GM12878 (cell line): ENCODE measurements at regions not wholly inside any gene's neighbourhood (a gene's known extent, or its start where the extent isn't known, plus 50 kb on each side); places are given as distances from the start of the nearest gene placed in this dataset.

Experiments used
- ATAC-seq: fragments of 200-7000 bp; cut with Tn5 transposase; 3 replicates; pipeline ENCODE4 v1.9.1; 2020; ENCODE audit warnings: mild to moderate bottlenecking, moderate library complexity
- BruUV-seq: library from RNA; stranded (reverse); fragments of 400-500 nt; replicated peaks from 2 replicates; lab custom pipeline; 2021; lab: Mats Ljungman, UMichigan
- CTCF ChIA-PET: fragments of 300-600 bp; sonication (Branson Sonifier 250); formaldehyde crosslinking; extraction: SDS; loops from one replicate; lab custom pipeline; 2021; ENCODE audit warnings: inconsistent platforms; lab: Yijun Ruan, JAX
- POLR2A ChIA-PET: fragments of 350-600 bp; formaldehyde crosslinking; extraction: SDS; loops from one replicate; lab custom pipeline; 2021; ENCODE audit warnings: inconsistent platforms; lab: Charles Lee
- RAD21 ChIA-PET: fragments of 300-600 bp; sonication (Branson Sonifier 250); formaldehyde crosslinking; loops from one replicate; lab custom pipeline; 2023; ENCODE audit warnings: antibody characterized with exemption; ENCODE audit not compliant: unreplicated experiment; lab: Charles Lee
- SMC1A ChIA-PET: fragments of 300-600 bp; sonication (Branson Sonifier 250); formaldehyde crosslinking; loops from one replicate; lab custom pipeline; 2023; ENCODE audit not compliant: unreplicated experiment, uncharacterized antibody; lab: Charles Lee
- DNase-seq: peaks from one replicate; pipeline ENCODE4 v3.0.0-alpha.2; 2011; ENCODE audit warnings: low read depth, low spot score
- FAIRE-seq: peaks from 3 replicates; lab custom pipeline; 2011; peaks lifted over from hg19 to GRCh38; lab: Jason Lieb, UNC
- H2AFZ ChIP-seq: 2 replicates; pipeline ENCODE4 v1.6.0; 2011; ENCODE audit warnings: low read depth, low read length, control low read depth; ENCODE audit not compliant: control insufficient read depth
- H3K27ac ChIP-seq: 2 replicates; pipeline ENCODE4 v1.5.1; 2011; ENCODE audit warnings: control low read depth; ENCODE audit not compliant: control insufficient read depth, insufficient read depth
- H3K27me3 ChIP-seq, 2 experiments: replicated peaks in 1 of 2; 2 replicates each; pipeline versions ENCODE4 v1.6.0 to v1.6.1; 2011; ENCODE audit warnings: low read length in 1 of 2; ENCODE audit not compliant: control insufficient read depth in 2 of 2, insufficient read depth in 2 of 2
- H3K36me3 ChIP-seq, 2 experiments: 2 replicates each; pipeline ENCODE4 v1.5.1; 2011; ENCODE audit warnings: low read length in 1 of 2; ENCODE audit not compliant: control insufficient read depth in 2 of 2, insufficient read depth in 2 of 2
- H3K4me1 ChIP-seq: 2 replicates; pipeline ENCODE4 v1.6.1; 2011; ENCODE audit warnings: mild to moderate bottlenecking, low read length, moderate library complexity, mixed read lengths; ENCODE audit not compliant: control insufficient read depth, insufficient read depth
- H3K4me2 ChIP-seq: 2 replicates; pipeline ENCODE4 v1.6.0; 2011; ENCODE audit warnings: control low read depth; ENCODE audit not compliant: control insufficient read depth, insufficient read depth
- H3K4me3 ChIP-seq: fragments of 200-600 bp; sonication (generic); 2 replicates; pipeline ENCODE4 v1.5.1; 2016
- H3K79me2 ChIP-seq: 2 replicates; pipeline ENCODE4 v1.6.0; 2011; ENCODE audit warnings: low read length; ENCODE audit not compliant: control insufficient read depth, insufficient read depth
- H3K9ac ChIP-seq: 2 replicates; pipeline ENCODE4 v1.8.0; 2011; ENCODE audit warnings: low read length, control low read depth, mixed read lengths; ENCODE audit not compliant: control insufficient read depth, insufficient read depth
- H3K9me3 ChIP-seq: replicated peaks from 3 replicates; pipeline ENCODE4 v1.5.1; 2011; ENCODE audit warnings: mild to moderate bottlenecking, low read length; ENCODE audit not compliant: control insufficient read depth, insufficient read depth
- H4K20me1 ChIP-seq: 2 replicates; pipeline ENCODE4 v1.6.0; 2011; ENCODE audit not compliant: control insufficient read depth, insufficient read depth
- CBFB ChIP-seq: IDR thresholded peaks from 2 replicates; pipeline ENCODE4 v1.6.1; 2016; ENCODE audit warnings: antibody characterized with exemption, low read depth
- CREM ChIP-seq: IDR thresholded peaks from 2 replicates; pipeline ENCODE4 v1.6.1; 2014; ENCODE audit warnings: antibody characterized with exemption, low read depth
- EGR1 ChIP-seq, 2 experiments: IDR thresholded peaks; 1 replicate in 1 of 2; 2 replicates in 1 of 2; pipeline ENCODE4 v1.6.1; 2011 to 2012; ENCODE audit warnings: low read depth in 2 of 2, low read length in 2 of 2, borderline replicate concordance in 1 of 2, mild to moderate bottlenecking in 1 of 2, moderate library complexity in 1 of 2
- NFXL1 ChIP-seq: fragments of 450-650 bp; IDR thresholded peaks from 2 replicates; pipeline ENCODE4 v1.6.1; 2017; ENCODE audit warnings: antibody characterized with exemption, mild to moderate bottlenecking, borderline replicate concordance
- NRF1 ChIP-seq: conservative IDR thresholded peaks from 2 replicates; pipeline ENCODE4 v1.6.1; 2011; ENCODE audit warnings: mild to moderate bottlenecking, low read depth, low read length, improper control_type of control experiment
- POLR2AphosphoS5 ChIP-seq: IDR thresholded peaks from 2 replicates; pipeline ENCODE4 v1.6.1; 2011; ENCODE audit warnings: mild to moderate bottlenecking, low read length, inconsistent platforms
- RB1 ChIP-seq: fragments of 450-650 bp; formaldehyde crosslinking; IDR thresholded peaks from 2 replicates; pipeline ENCODE4 v1.6.1; 2017; ENCODE audit warnings: mild to moderate bottlenecking, borderline replicate concordance
- RELA ChIP-seq: fragments of 450-650 bp; IDR thresholded peaks from 2 replicates; pipeline ENCODE4 v1.8.0; 2014; ENCODE audit warnings: borderline replicate concordance; ENCODE audit not compliant: partially characterized antibody
- SMARCA5 ChIP-seq: fragments of 450-650 bp; IDR thresholded peaks from 2 replicates; pipeline ENCODE4 v1.6.1; 2017; ENCODE audit warnings: mild to moderate bottlenecking
- WRNIP1 ChIP-seq: IDR thresholded peaks from 2 replicates; pipeline ENCODE4 v1.6.1; 2011; ENCODE audit warnings: low read depth, low read length, improper control_type of control experiment, borderline replicate concordance
- ZNF274 ChIP-seq: IDR thresholded peaks from one replicate; pipeline ENCODE4 v1.8.0; 2011; ENCODE audit not compliant: insufficient read length, insufficient read depth
- WGBS: methylation state at CpG from one replicate; pipeline ENCODE4 v1.1.6; 2016; ENCODE audit warnings: low lambda C conversion rate; ENCODE audit not compliant: insufficient replicate concordance, insufficient coverage; ENCODE audit errors: missing lambda C conversion rate; 5-methylcytosine and 5-hydroxymethylcytosine counted together
- in situ Hi-C: fragments of 300-500 bp; cut with MboI; formaldehyde crosslinking; loops from 9 replicates; pipeline ENCODE4 v1.14.3; 2018; ENCODE audit warnings: mixed read lengths
- intact Hi-C: fragments of 100-400 bp; cut with micrococcal nuclease; formaldehyde crosslinking; loops from one replicate; pipeline ENCODE4 v1.14.2; 2022; ENCODE audit not compliant: unreplicated experiment
- TF ChIP-seq, protein P1 (sequence below): IDR thresholded peaks from 2 replicates; pipeline ENCODE4 v1.6.1; 2011; ENCODE audit warnings: low read depth, mild to moderate bottlenecking, low read length, moderate library complexity, borderline replicate concordance; ENCODE audit errors: extremely low read depth
- TF ChIP-seq, protein P2 (sequence below): fragments of 450-650 bp; IDR thresholded peaks from 2 replicates; pipeline ENCODE4 v1.6.1; 2017; ENCODE audit warnings: mild to moderate bottlenecking, low read depth, inconsistent platforms; ENCODE audit not compliant: poor library complexity, severe bottlenecking
- TF ChIP-seq, protein P3 (sequence below): fragments of 450-650 bp; IDR thresholded peaks from 2 replicates; pipeline ENCODE4 v1.6.1; 2014; ENCODE audit warnings: mild to moderate bottlenecking

DNA sequence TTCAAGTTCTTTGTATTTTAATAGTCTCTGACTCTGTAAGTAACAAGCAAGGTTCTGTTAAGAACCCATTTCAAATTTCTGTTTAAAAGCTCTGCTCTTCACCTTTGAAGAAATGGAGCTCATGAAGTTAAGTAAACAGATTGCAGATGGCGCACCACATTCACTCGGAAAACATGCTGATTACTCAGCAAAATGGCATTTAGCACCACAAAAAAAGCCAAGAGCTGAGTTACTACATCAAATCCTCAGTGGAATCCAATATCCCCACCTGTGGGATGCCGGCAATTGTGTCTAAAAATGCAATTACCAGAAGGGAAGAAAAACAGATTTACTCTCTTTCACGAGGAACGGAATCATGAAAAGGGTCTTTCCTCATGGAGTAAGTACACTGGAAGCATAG lies 758.0 kb downstream of the NTRK3 start:
- Histone ChIP-seq H3K9me3 (no peaks in the 10 kb centered on the region), H2AFZ (no peak overlapping the region), H3K79me2 (no peaks in the 10 kb centered on the region), H3K9ac (no peak overlapping the region), H3K36me3 (no peaks in the 10 kb centered on the region), H3K27ac (no peak overlapping the region), H3K27me3 (no peaks in the 10 kb centered on the region), H3K4me1 (no peaks in the 10 kb centered on the region), H4K20me1 (no peaks in the 10 kb centered on the region), H3K4me3 (no peak overlapping the region), H3K4me2 (no peak overlapping the region)
- 9% methylated on average over 5 of the region's 5 CpGs for WGBS
- ChIA-PET RAD21 (no interaction called here), SMC1A (no interaction called here), CTCF (no interaction called here), POLR2A (no interaction called here)
- no TSS peak for BruUV-seq
- TF ChIP-seq CBFB (no peak), EGR1 (IDR thresholded peaks at IDR 0.05; ENCODE audit: borderline replicate concordance in 1 of 2, low read depth in 2 of 2, low read length in 2 of 2) (no peak), NFXL1 (no peak), SMARCA5 (no peak)
- TF ChIP-seq, protein P1, sequence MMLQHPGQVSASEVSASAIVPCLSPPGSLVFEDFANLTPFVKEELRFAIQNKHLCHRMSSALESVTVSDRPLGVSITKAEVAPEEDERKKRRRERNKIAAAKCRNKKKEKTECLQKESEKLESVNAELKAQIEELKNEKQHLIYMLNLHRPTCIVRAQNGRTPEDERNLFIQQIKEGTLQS, result no peak
- intact Hi-C loops, result no loop called here
- no peak for FAIRE-seq
- no peak for DNase-seq
- in situ Hi-C loops, result no loop called here
- no peak for ATAC-seq

DNA sequence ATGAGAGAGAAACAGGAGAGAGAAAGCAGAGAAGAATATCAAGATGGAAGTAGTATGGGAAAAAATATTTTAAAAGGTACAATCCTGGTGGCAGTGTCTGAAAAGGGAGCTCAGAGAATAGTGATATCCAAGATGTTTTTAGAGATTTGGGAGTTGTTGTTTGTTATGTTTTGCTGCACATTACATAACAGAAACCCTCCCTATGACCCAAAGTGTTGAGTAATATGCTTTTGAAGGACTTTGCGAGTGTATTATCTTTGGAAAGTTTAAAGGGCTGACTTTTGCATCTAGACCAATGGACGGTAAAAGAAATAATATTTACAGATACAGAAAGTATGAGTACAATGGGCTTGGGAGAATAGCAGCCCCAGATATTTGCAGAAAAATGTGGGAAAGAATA lies 759.7 kb downstream of the NTRK3 start:
- ChIA-PET POLR2A (no interaction called here), RAD21 (no interaction called here), SMC1A (interaction anchor here (1.9 kb wide), 1 partner anchor 9 kb away, joined by 4 read pairs; no protein-coding TSS in a partner anchor), CTCF (no interaction called here)
- DNase-seq, result no peak
- no peaks in the 10 kb centered on the region for H4K20me1 ChIP-seq
- no peaks in the 10 kb centered on the region for H3K27me3 ChIP-seq
- H3K9ac ChIP-seq, result no peak overlapping the region
- H3K27ac ChIP-seq, result no peak overlapping the region
- H3K4me3 ChIP-seq, result no peak overlapping the region
- no peaks in the 10 kb centered on the region for H3K4me1 ChIP-seq
- ATAC-seq, result no peak
- 38% methylated on average over 2 of the region's 2 CpGs for WGBS
- BruUV-seq, result no TSS peak
- H3K79me2 ChIP-seq, result no peaks in the 10 kb centered on the region
- in situ Hi-C loops (no loop called here), intact Hi-C loops (no loop called here)
- no peak overlapping the region for H3K4me2 ChIP-seq
- no peak for FAIRE-seq
- H3K9me3 ChIP-seq, result no peaks in the 10 kb centered on the region
- no peak overlapping the region for H2AFZ ChIP-seq
- no peaks in the 10 kb centered on the region for H3K36me3 ChIP-seq
- TF ChIP-seq, protein P2, sequence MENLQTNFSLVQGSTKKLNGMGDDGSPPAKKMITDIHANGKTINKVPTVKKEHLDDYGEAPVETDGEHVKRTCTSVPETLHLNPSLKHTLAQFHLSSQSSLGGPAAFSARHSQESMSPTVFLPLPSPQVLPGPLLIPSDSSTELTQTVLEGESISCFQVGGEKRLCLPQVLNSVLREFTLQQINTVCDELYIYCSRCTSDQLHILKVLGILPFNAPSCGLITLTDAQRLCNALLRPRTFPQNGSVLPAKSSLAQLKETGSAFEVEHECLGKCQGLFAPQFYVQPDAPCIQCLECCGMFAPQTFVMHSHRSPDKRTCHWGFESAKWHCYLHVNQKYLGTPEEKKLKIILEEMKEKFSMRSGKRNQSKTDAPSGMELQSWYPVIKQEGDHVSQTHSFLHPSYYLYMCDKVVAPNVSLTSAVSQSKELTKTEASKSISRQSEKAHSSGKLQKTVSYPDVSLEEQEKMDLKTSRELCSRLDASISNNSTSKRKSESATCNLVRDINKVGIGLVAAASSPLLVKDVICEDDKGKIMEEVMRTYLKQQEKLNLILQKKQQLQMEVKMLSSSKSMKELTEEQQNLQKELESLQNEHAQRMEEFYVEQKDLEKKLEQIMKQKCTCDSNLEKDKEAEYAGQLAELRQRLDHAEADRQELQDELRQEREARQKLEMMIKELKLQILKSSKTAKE, result no peak
- no peak for TF ChIP-seq NRF1
- TF ChIP-seq CREM, result no peak
- TF ChIP-seq, protein P3, sequence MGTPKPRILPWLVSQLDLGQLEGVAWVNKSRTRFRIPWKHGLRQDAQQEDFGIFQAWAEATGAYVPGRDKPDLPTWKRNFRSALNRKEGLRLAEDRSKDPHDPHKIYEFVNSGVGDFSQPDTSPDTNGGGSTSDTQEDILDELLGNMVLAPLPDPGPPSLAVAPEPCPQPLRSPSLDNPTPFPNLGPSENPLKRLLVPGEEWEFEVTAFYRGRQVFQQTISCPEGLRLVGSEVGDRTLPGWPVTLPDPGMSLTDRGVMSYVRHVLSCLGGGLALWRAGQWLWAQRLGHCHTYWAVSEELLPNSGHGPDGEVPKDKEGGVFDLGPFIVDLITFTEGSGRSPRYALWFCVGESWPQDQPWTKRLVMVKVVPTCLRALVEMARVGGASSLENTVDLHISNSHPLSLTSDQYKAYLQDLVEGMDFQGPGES, result no peak
- no peak for TF ChIP-seq WRNIP1
- no peak for TF ChIP-seq RELA
- TF ChIP-seq ZNF274, result no peak
- TF ChIP-seq RB1, result no peak
- no peak for TF ChIP-seq SMARCA5
- no peak for TF ChIP-seq POLR2AphosphoS5
